Trophoblast cell (in vitro differentiated cells and primary cell): ENCODE measurements at regions not wholly inside any gene's neighbourhood (a gene's known extent, or its start where the extent isn't known, plus 50 kb on each side); places are given as distances from the start of the nearest gene placed in this dataset.

Experiments used
- DNase-seq, 2 donors: peaks; one replicate each; pipeline ENCODE4 v3.0.0-alpha.2; 2016
- H2AFZ ChIP-seq: 2 replicates; pipeline ENCODE4 v1.6.1; 2013; ENCODE audit warnings: low read length, moderate library complexity, mild to moderate bottlenecking; ENCODE audit not compliant: insufficient read depth, poor library complexity
- H2AK5ac ChIP-seq: 2 replicates; pipeline ENCODE4 v1.6.1; 2013; ENCODE audit warnings: mild to moderate bottlenecking, low read length
- H2BK120ac ChIP-seq: 2 replicates; pipeline ENCODE4 v1.6.1; 2013; ENCODE audit warnings: low read length, mild to moderate bottlenecking, moderate library complexity; ENCODE audit not compliant: insufficient read depth, poor library complexity
- H2BK12ac ChIP-seq: 2 replicates; pipeline ENCODE4 v1.6.1; 2013; ENCODE audit warnings: mild to moderate bottlenecking, low read length, moderate library complexity
- H2BK5ac ChIP-seq: 2 replicates; pipeline ENCODE4 v1.6.1; 2013; ENCODE audit warnings: low read length, low read depth, moderate library complexity, mild to moderate bottlenecking; ENCODE audit not compliant: poor library complexity
- H3K14ac ChIP-seq: 2 replicates; pipeline ENCODE4 v1.6.1; 2013; ENCODE audit warnings: mild to moderate bottlenecking, low read length
- H3K18ac ChIP-seq: 2 replicates; pipeline ENCODE4 v1.6.1; 2013; ENCODE audit warnings: mild to moderate bottlenecking, low read length
- H3K23ac ChIP-seq: 2 replicates; pipeline ENCODE4 v1.6.1; 2013; ENCODE audit warnings: low read length
- H3K27ac ChIP-seq: 2 replicates; pipeline ENCODE4 v1.5.1; 2013; ENCODE audit warnings: low read depth, mild to moderate bottlenecking, inconsistent platforms, low read length, moderate library complexity
- H3K27me3 ChIP-seq: 2 replicates; pipeline ENCODE4 v1.6.1; 2013; ENCODE audit warnings: inconsistent platforms, mild to moderate bottlenecking, low read length, moderate library complexity; ENCODE audit not compliant: insufficient read depth
- H3K36me3 ChIP-seq, 2 experiments: 1 replicate in 1 of 2; 2 replicates in 1 of 2; pipeline ENCODE4 v1.6.1; 2013; ENCODE audit warnings: low read length in 2 of 2, mild to moderate bottlenecking in 2 of 2, moderate library complexity in 1 of 2; ENCODE audit not compliant: insufficient read depth in 2 of 2, control insufficient read depth in 1 of 2
- H3K4ac ChIP-seq: 2 replicates; pipeline ENCODE4 v1.6.1; 2013; ENCODE audit warnings: low read depth, mild to moderate bottlenecking, low read length, moderate library complexity
- H3K4me1 ChIP-seq, 2 experiments: 1 replicate in 1 of 2; 2 replicates in 1 of 2; pipeline ENCODE4 v1.6.1; 2013; ENCODE audit warnings: low read length in 2 of 2, mild to moderate bottlenecking in 2 of 2, moderate library complexity in 1 of 2; ENCODE audit not compliant: insufficient read depth in 2 of 2, control insufficient read depth in 1 of 2
- H3K4me2 ChIP-seq: 2 replicates; pipeline ENCODE4 v1.6.1; 2013; ENCODE audit warnings: inconsistent platforms, mild to moderate bottlenecking, low read length, moderate library complexity
- H3K4me3 ChIP-seq: 2 replicates; pipeline ENCODE4 v1.5.1; 2013; ENCODE audit warnings: mild to moderate bottlenecking, low read depth, low read length, inconsistent platforms
- H3K79me1 ChIP-seq: one replicate; pipeline ENCODE4 v1.6.1; 2013; ENCODE audit warnings: low read length
- H3K79me2 ChIP-seq: 2 replicates; pipeline ENCODE4 v1.6.1; 2013; ENCODE audit warnings: low read length, mild to moderate bottlenecking; ENCODE audit not compliant: control insufficient read depth, insufficient read depth, poor library complexity
- H3K9ac ChIP-seq: 2 replicates; pipeline ENCODE4 v1.6.1; 2013; ENCODE audit warnings: mild to moderate bottlenecking, low read length
- H3K9me3 ChIP-seq: 2 replicates; pipeline ENCODE4 v1.6.1; 2013; ENCODE audit warnings: low read depth, mild to moderate bottlenecking, control low read depth, inconsistent platforms, low read length; ENCODE audit not compliant: insufficient read depth
- H4K12ac ChIP-seq: 2 replicates; pipeline ENCODE4 v1.6.1; 2013; ENCODE audit warnings: low read depth, mild to moderate bottlenecking, low read length, moderate library complexity
- H4K8ac ChIP-seq: 2 replicates; pipeline ENCODE4 v1.6.1; 2013; ENCODE audit warnings: low read depth, mild to moderate bottlenecking, low read length, moderate library complexity
- H4K91ac ChIP-seq: one replicate; pipeline ENCODE4 v1.6.1; 2013; ENCODE audit warnings: low read depth, mild to moderate bottlenecking, low read length, moderate library complexity
- WGBS: extraction: QIAGEN DNeasy Blood & Tissue Kit; methylation state at CpG from one replicate; pipeline ENCODE4 v1.1.7; 2013; ENCODE audit warnings: missing lambda C conversion rate; ENCODE audit not compliant: insufficient read length, insufficient coverage; ENCODE audit errors: extremely low coverage; 5-methylcytosine and 5-hydroxymethylcytosine counted together

GRCh38 chr17:45731459-45731858 is 52.7 kb upstream of the CRHR1 start:
- Histone ChIP-seq H3K18ac (no peak overlapping the region), H4K12ac (no peak overlapping the region), H3K79me2 (no peaks in the 10 kb centered on the region), H4K91ac (no peak overlapping the region), H2AFZ (no peak overlapping the region), H3K9ac (no peak overlapping the region), H4K8ac (no peak overlapping the region), H3K4ac (no peak overlapping the region), H2BK5ac (no peak overlapping the region), H3K4me1 (no peaks in the 10 kb centered on the region), H3K23ac (no peak overlapping the region), H3K4me3 (no peak overlapping the region), H3K36me3 (no peaks in the 10 kb centered on the region), H3K79me1 (no peaks in the 10 kb centered on the region), H2BK120ac (no peak overlapping the region), H3K9me3 (peaks cover 9% of the 10 kb centered on the region), H3K4me2 (no peak overlapping the region), H2AK5ac (no peak overlapping the region), H2BK12ac (no peak overlapping the region), H3K27ac (no peak overlapping the region), H3K14ac (no peak overlapping the region), H3K27me3 (no peaks in the 10 kb centered on the region)
- WGBS, result no CpG with 5 or more reads among the region's 1 CpG
- no peak for DNase-seq

GRCh38 chr17:45732926-45733505 is 51.1 kb upstream of the CRHR1 start:
- Histone ChIP-seq H3K4me1 (no peaks in the 10 kb centered on the region), H3K23ac (no peak overlapping the region), H3K4me3 (no peak overlapping the region), H2BK5ac (no peak overlapping the region), H4K12ac (no peak overlapping the region), H3K79me2 (no peaks in the 10 kb centered on the region), H2BK120ac (no peak overlapping the region), H3K9me3 (peaks cover 9% of the 10 kb centered on the region), H2AK5ac (no peak overlapping the region), H2AFZ (no peak overlapping the region), H3K36me3 (no peaks in the 10 kb centered on the region), H3K27me3 (no peaks in the 10 kb centered on the region), H3K4me2 (no peak overlapping the region), H3K27ac (no peak overlapping the region), H3K14ac (no peak overlapping the region), H3K9ac (no peak overlapping the region), H3K18ac (no peak overlapping the region), H2BK12ac (no peak overlapping the region), H4K8ac (no peak overlapping the region), H3K4ac (no peak overlapping the region), H3K79me1 (no peaks in the 10 kb centered on the region), H4K91ac (no peak overlapping the region)
- DNase-seq, result no peak
- WGBS, result no CpG with 5 or more reads among the region's 6 CpGs

GRCh38 chr17:45733781-45734180 is 50.3 kb upstream of the CRHR1 start:
- no peaks in the 10 kb centered on the region for H3K36me3 ChIP-seq
- H2BK12ac ChIP-seq, result no peak overlapping the region
- H3K27ac ChIP-seq, result no peak overlapping the region
- no peak overlapping the region for H3K23ac ChIP-seq
- no peak overlapping the region for H2AFZ ChIP-seq
- no peak overlapping the region for H4K91ac ChIP-seq
- no peaks in the 10 kb centered on the region for H3K27me3 ChIP-seq
- no peak overlapping the region for H2AK5ac ChIP-seq
- no peak overlapping the region for H3K4me3 ChIP-seq
- H3K9me3 ChIP-seq, result peaks cover 9% of the 10 kb centered on the region
- WGBS, result no CpG with 5 or more reads among the region's 2 CpGs
- H3K18ac ChIP-seq, result no peak overlapping the region
- H2BK120ac ChIP-seq, result no peak overlapping the region
- no peaks in the 10 kb centered on the region for H3K4me1 ChIP-seq
- H4K12ac ChIP-seq, result no peak overlapping the region
- no peaks in the 10 kb centered on the region for H3K79me2 ChIP-seq
- H4K8ac ChIP-seq, result no peak overlapping the region
- H3K4me2 ChIP-seq, result no peak overlapping the region
- no peak overlapping the region for H3K4ac ChIP-seq
- H3K9ac ChIP-seq, result no peak overlapping the region
- H3K79me1 ChIP-seq, result no peaks in the 10 kb centered on the region
- H2BK5ac ChIP-seq, result no peak overlapping the region
- no peak overlapping the region for H3K14ac ChIP-seq
- no peak for DNase-seq
